Liver (tissue), 3 donors: ENCODE measurements at regions not wholly inside any gene's neighbourhood (a gene's known extent, or its start where the extent isn't known, plus 50 kb on each side); places are given as distances from the start of the nearest gene placed in this dataset.

Experiments
- CTCF ChIP-seq: fragments of 150-350 bp; IDR thresholded peaks from 2 replicates; pipeline ENCODE4 v1.5.1; 2017; ENCODE audit warnings: improper control_type of control experiment, low read depth, low read length; ENCODE audit not compliant: missing input control
- FOXA1 ChIP-seq: IDR thresholded peaks from 2 replicates; pipeline ENCODE4 v1.6.1; 2016; ENCODE audit warnings: antibody characterized with exemption
- GABPA ChIP-seq, 2 donors: IDR thresholded peaks in 1 of 2; conservative IDR thresholded peaks in 1 of 2; 2 replicates each; pipeline ENCODE4 v1.6.1; 2016; ENCODE audit warnings: antibody characterized with exemption in 2 of 2, mild to moderate bottlenecking in 1 of 2, moderate library complexity in 1 of 2
- JUND ChIP-seq, 2 donors: IDR thresholded peaks; 2 replicates each; pipeline ENCODE4 v1.6.1; 2016; ENCODE audit warnings: antibody characterized with exemption in 2 of 2
- MAX ChIP-seq: IDR thresholded peaks from 2 replicates; pipeline ENCODE4 v1.6.1; 2016; ENCODE audit warnings: antibody characterized with exemption
- RAD21 ChIP-seq, 2 donors: IDR thresholded peaks; 2 replicates each; pipeline ENCODE4 v1.6.1; 2016; ENCODE audit warnings: antibody characterized with exemption in 2 of 2, mild to moderate bottlenecking in 2 of 2
- REST ChIP-seq: IDR thresholded peaks from 2 replicates; pipeline ENCODE4 v1.6.1; 2016; ENCODE audit warnings: antibody characterized with exemption, mild to moderate bottlenecking
- RXRA ChIP-seq, 2 donors: IDR thresholded peaks; 2 replicates each; pipeline ENCODE4 v1.6.1; 2017 to 2018; ENCODE audit warnings: antibody characterized with exemption in 2 of 2, mild to moderate bottlenecking in 1 of 2
- SP1 ChIP-seq: IDR thresholded peaks from 2 replicates; pipeline ENCODE4 v1.6.1; 2018; ENCODE audit warnings: antibody characterized with exemption, mild to moderate bottlenecking
- TAF1 ChIP-seq: conservative IDR thresholded peaks from 2 replicates; pipeline ENCODE4 v1.6.1; 2016; ENCODE audit warnings: antibody characterized with exemption, mild to moderate bottlenecking
- YY1 ChIP-seq: IDR thresholded peaks from 2 replicates; pipeline ENCODE4 v1.6.1; 2016; ENCODE audit warnings: antibody characterized with exemption, mild to moderate bottlenecking
- ZBTB33 ChIP-seq: IDR thresholded peaks from 2 replicates; pipeline ENCODE4 v1.6.1; 2016; ENCODE audit warnings: antibody characterized with exemption
- donor health status: healthy.
- donor health status: healthy.

GRCh38 chr20:24798930-24799705 is 150.0 kb upstream of the CST7 start:
- no peak for TF ChIP-seq YY1
- no peak for TF ChIP-seq CTCF
- no peak for TF ChIP-seq TAF1
- no peak for TF ChIP-seq MAX
- TF ChIP-seq ZBTB33, result no peak
- TF ChIP-seq GABPA (IDR thresholded peaks at IDR 0.05 in 1 of 2, conservative IDR thresholded peaks at IDR 0.05 in 1 of 2), result no peak
- no peak for TF ChIP-seq REST
- TF ChIP-seq RAD21 (IDR thresholded peaks at IDR 0.05), result no peak
- TF ChIP-seq FOXA1, result no peak
- TF ChIP-seq JUND (IDR thresholded peaks at IDR 0.05), result no peak
- no peak for TF ChIP-seq SP1
- no peak for TF ChIP-seq RXRA (IDR thresholded peaks at IDR 0.05)
